Heart right ventricle (tissue), 16 donors: ENCODE measurements at regions not wholly inside any gene's neighbourhood (a gene's known extent, or its start where the extent isn't known, plus 50 kb on each side); places are given as distances from the start of the nearest gene placed in this dataset.

ENCODE experiments used
- ATAC-seq, 8 donors: fragments of 200-7000 bp; cut with Tn5 transposase; one replicate each; pipeline ENCODE4 v1.9.1; 2020; ENCODE audit warnings: mild to moderate bottlenecking in 8 of 8, moderate library complexity in 8 of 8, moderate number of reproducible peaks in 1 of 8
- DNase-seq, 2 donors: peaks; one replicate each; pipeline ENCODE4 v3.0.0-alpha.2; 2020
- H3K27ac ChIP-seq, 10 donors: fragments of 200-600 bp; sonication (generic) in 2 of 10; one replicate each; pipeline versions ENCODE4 v1.5.0 to v1.8.0; 2020 to 2022; ENCODE audit warnings: mild to moderate bottlenecking in 3 of 10
- H3K27me3 ChIP-seq, 7 donors: fragments of 200-600 bp; one replicate each; pipeline ENCODE4 v1.8.0; 2021 to 2022; ENCODE audit warnings: mild to moderate bottlenecking in 2 of 7
- H3K36me3 ChIP-seq, 9 donors: fragments of 200-600 bp; sonication (generic) in 1 of 9; one replicate each; pipeline versions ENCODE4 v1.5.0 to v1.8.0; 2020 to 2022; ENCODE audit warnings: mild to moderate bottlenecking in 2 of 9
- H3K4me1 ChIP-seq, 9 donors: fragments of 200-600 bp; sonication (generic) in 1 of 9; one replicate each; pipeline versions ENCODE4 v1.5.0 to v1.8.0; 2020 to 2022; ENCODE audit warnings: mild to moderate bottlenecking in 4 of 9
- H3K4me3 ChIP-seq, 10 donors: fragments of 200-600 bp; sonication (generic) in 2 of 10; one replicate each; pipeline versions ENCODE4 v1.5.0 to v1.8.0; 2020 to 2022; ENCODE audit warnings: mild to moderate bottlenecking in 7 of 10, moderate library complexity in 2 of 10
- H3K9me3 ChIP-seq, 11 donors: fragments of 200-600 bp in 10 of 11; sonication (generic) in 2 of 11; one replicate each; pipeline versions ENCODE4 v1.5.0 to v1.8.0; 2013 to 2022; ENCODE audit warnings: mild to moderate bottlenecking in 2 of 11, control low read depth in 1 of 11, moderate library complexity in 1 of 11
- WGBS, 2 donors: extraction: QIAGEN DNeasy Blood & Tissue Kit; methylation state at CpG; one replicate each; pipeline ENCODE4 v1.1.7; 2013; ENCODE audit warnings: inconsistent platforms in 1 of 2; 5-methylcytosine and 5-hydroxymethylcytosine counted together
- intact Hi-C, 10 donors: fragments of 100-400 bp; cut with DNase I; formaldehyde crosslinking; loops; one replicate each; pipeline versions ENCODE4 v1.11.1 to v1.14.2; 2022
- TF ChIP-seq, protein P1 (sequence below), 9 donors: fragments of 200-600 bp; sonication (generic) in 2 of 9; IDR thresholded peaks; one replicate each; pipeline versions ENCODE4 v1.5.0 to v1.8.0; 2021 to 2022; ENCODE audit warnings: antibody characterized with exemption in 9 of 9, mild to moderate bottlenecking in 5 of 9, moderate library complexity in 1 of 9
- donor health status: Arrhythmogenic right ventricular cardiomyopathy.
- donor health status: ischemic (EF 13 %, LVEDD 7.1; RV severe dilation, severe dysfunction).
- donor health status: healthy with polysubstance abuse.
- donor health status: DM: no; HTN: yes; CAD: no.
- donor health status: DM: no; HTN: no; CAD: no.
- donor health status: ischemic (EF 25% LVEDD 6.9; RV normal size, moderate dysfunction).
- donor health status: ischemic (EF 25% LVEDD 5.7; RV mildly dilated, moderate dysfunction).
- donor health status: healthy.
- donor health status: DM: yes; HTN: yes; CAD: no.
- donor health status: Ischemic cardiomyopathy.
- donor health status: ischemic (EF 35%, LVEDD 5.7; RV mildly dilated, moderate dysfunction).
- donor health status: nonischemic (EF 11% LVEDD 7.7; RV severe dilation, severe dysfunction).
- donor health status: DM: yes; HTN: yes; CAD: no.
- donor health status: PGD.
- donor health status: ischemic (EF 29% LVEDD 5.4; RV normal size, mild dysfunction).
- donor health status: nonischemic (EF 23%, LVEDD 6.1; RV moderate dilation, normal function).

DNA sequence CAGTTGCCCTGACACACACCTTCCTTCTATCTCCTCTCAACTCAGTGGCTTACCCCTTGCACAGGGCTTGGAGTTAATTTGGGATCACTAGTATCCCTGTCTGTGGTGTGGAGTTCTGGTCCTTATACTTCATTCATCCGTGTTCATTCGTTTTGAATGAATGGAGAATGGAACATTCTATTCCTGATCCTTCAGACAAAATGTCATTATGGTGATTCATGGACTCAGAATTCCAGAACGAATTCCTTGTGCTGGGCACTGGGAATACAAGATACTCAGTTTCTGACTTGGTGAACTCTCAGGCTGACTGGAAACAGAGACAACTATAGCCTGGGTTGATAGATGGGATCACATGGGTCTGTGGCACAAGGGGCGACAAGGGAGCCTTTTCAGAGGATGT lies 49.9 kb upstream of the TRABD2B start:
- no peaks in the 10 kb centered on the region for H3K36me3 ChIP-seq
- H3K4me3 ChIP-seq = no peak overlapping the region
- no peak for DNase-seq
- no peak for ATAC-seq
- 64 to 77% methylated on average over 4 of the region's 4 CpGs for WGBS, 2 donors
- H3K27me3 ChIP-seq = peaks cover 0 to 3% (median 0%) of the 10 kb centered on the region in 7 donors
- TF ChIP-seq, protein P1, sequence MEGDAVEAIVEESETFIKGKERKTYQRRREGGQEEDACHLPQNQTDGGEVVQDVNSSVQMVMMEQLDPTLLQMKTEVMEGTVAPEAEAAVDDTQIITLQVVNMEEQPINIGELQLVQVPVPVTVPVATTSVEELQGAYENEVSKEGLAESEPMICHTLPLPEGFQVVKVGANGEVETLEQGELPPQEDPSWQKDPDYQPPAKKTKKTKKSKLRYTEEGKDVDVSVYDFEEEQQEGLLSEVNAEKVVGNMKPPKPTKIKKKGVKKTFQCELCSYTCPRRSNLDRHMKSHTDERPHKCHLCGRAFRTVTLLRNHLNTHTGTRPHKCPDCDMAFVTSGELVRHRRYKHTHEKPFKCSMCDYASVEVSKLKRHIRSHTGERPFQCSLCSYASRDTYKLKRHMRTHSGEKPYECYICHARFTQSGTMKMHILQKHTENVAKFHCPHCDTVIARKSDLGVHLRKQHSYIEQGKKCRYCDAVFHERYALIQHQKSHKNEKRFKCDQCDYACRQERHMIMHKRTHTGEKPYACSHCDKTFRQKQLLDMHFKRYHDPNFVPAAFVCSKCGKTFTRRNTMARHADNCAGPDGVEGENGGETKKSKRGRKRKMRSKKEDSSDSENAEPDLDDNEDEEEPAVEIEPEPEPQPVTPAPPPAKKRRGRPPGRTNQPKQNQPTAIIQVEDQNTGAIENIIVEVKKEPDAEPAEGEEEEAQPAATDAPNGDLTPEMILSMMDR (IDR thresholded peaks at IDR 0.05) = no peak
- H3K9me3 ChIP-seq = no peaks in the 10 kb centered on the region
- no peak overlapping the region for H3K27ac ChIP-seq
- H3K4me1 ChIP-seq = peaks cover 0 to 28% (median 4%) of the 10 kb centered on the region in 9 donors
- intact Hi-C loops = no loop called here
